ENCODE measurements at regions not wholly inside any gene's neighbourhood (a gene's known extent, or its start where the extent isn't known, plus 50 kb on each side); places are given as distances from the start of the nearest gene placed in this dataset.

DNA sequence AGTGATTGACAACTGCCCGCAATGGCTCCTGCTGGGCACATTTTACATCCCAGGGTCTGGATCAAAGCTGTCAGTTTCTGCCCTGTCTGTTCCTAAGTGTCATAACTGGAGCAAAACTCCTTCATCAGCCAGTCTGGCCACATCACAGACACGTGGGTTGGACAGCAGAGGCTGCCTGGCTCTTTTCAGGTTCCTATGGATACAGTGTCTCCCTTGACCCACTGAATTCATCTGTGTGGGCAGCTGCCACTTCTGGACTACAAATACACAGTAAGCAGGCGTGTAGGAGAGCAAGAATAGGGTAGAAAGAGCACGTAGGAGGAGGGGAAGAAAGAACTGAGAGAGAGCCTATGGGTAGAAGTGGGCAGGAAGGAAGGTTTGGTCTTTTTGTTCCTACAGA lies 238.0 kb downstream of the ENC1 start:
- TF ChIP-seq POLR2A (IDR thresholded peaks at IDR 0.05; ENCODE audit: low read depth, low read length) (no peak), POLR2AphosphoS5 (IDR thresholded peaks at IDR 0.05; ENCODE audit: low read depth, low read length) (no peak), TAF1 (IDR thresholded peaks at IDR 0.05; ENCODE audit: borderline replicate concordance, low read depth, low read length) (no peak)
